ENCODE measurements at regions not wholly inside any gene's neighbourhood (a gene's known extent, or its start where the extent isn't known, plus 50 kb on each side); places are given as distances from the start of the nearest gene placed in this dataset.

- Histone ChIP-seq H3K27ac (no peak overlapping the region), H3K4me3 (no peak overlapping the region), H3K4me1 (0 out of 3 replicates have a peak, but pooled peaks cover 5% of the 10 kb centered on the region), H3K9me3 (no peaks in the 10 kb centered on the region), H3K4me2 (peak overlapping the region; percentile 37)
- no peak for DNase-seq (ENCODE audit: low read depth in 1 of 2, low spot score in 1 of 2)
- POLR2A ChIA-PET, result no interaction called here
- peak; percentile 48 to 50; a peak in 1 of 6 replicates for ATAC-seq
- CTCF ChIA-PET, result interaction anchor here (1.3 kb wide), 1 partner anchor 10 kb away, joined by 5 read pairs; no protein-coding TSS in a partner anchor
- no peak for TF ChIP-seq NR3C1 (IDR thresholded peaks at IDR 0.05)
- no peak for TF ChIP-seq RFX5 (IDR thresholded peaks at IDR 0.05)
- no peak for TF ChIP-seq EP300 (IDR thresholded peaks at IDR 0.05)
- TF ChIP-seq MAFK (IDR thresholded peaks at IDR 0.05; ENCODE audit: partially characterized antibody), result no peak
- no peak for TF ChIP-seq KDM5A (IDR thresholded peaks at IDR 0.05)
- TF ChIP-seq SMC3 (IDR thresholded peaks at IDR 0.05), result no peak
- TF ChIP-seq HOXB13 (CRISPR knock-in tag; IDR thresholded peaks at IDR 0.05; ENCODE audit: low read depth), result no peak
- TF ChIP-seq EHMT2 (IDR thresholded peaks at IDR 0.05; ENCODE audit: low read depth), result no peak
- no peak for TF ChIP-seq CBX2 (IDR thresholded peaks at IDR 0.05; ENCODE audit: borderline replicate concordance, low read depth)
- no peak for TF ChIP-seq HOXB5 (CRISPR knock-in tag; IDR thresholded peaks at IDR 0.05)
- no peak for TF ChIP-seq ESRRA (IDR thresholded peaks at IDR 0.05; ENCODE audit: borderline replicate concordance, low read length)
- 6% methylated on average over 7 of the region's 7 CpGs for WGBS (ENCODE audit: missing lambda C conversion rate)
- no peak for FAIRE-seq
These were observed 159.0 kb upstream of the GALNT2 start for GRCh38 chr1:229907884-229908638.

- WGBS (ENCODE audit: missing lambda C conversion rate), result 41% methylated on average over 4 of the region's 4 CpGs
- H3K4me1 ChIP-seq, result 0 out of 3 replicates have a peak, but pooled peaks cover 5% of the 10 kb centered on the region
- POLR2A ChIA-PET, result no interaction called here
- CTCF ChIA-PET, result interaction anchor here (1.3 kb wide), 1 partner anchor 10 kb away, joined by 5 read pairs; no protein-coding TSS in a partner anchor
- no peak for DNase-seq (ENCODE audit: low read depth in 1 of 2, low spot score in 1 of 2)
- FAIRE-seq, result no peak
- H3K9me3 ChIP-seq, result no peaks in the 10 kb centered on the region
- H3K27ac ChIP-seq, result no peak overlapping the region
- TF ChIP-seq REST (IDR thresholded peaks at IDR 0.05) (no peak), ZSCAN20 (CRISPR knock-in tag; IDR thresholded peaks at IDR 0.05) (no peak), BCL3 (IDR thresholded peaks at IDR 0.05) (no peak), RARB (CRISPR knock-in tag; IDR thresholded peaks at IDR 0.05) (no peak), CBX2 (IDR thresholded peaks at IDR 0.05; ENCODE audit: borderline replicate concordance, low read depth) (no peak), RNF2 (IDR thresholded peaks at IDR 0.05; ENCODE audit: borderline replicate concordance, low read depth) (no peak), POLR2A (IDR thresholded peaks at IDR 0.05; ENCODE audit: low read length) (no peak), RFX5 (IDR thresholded peaks at IDR 0.05) (no peak), JUN (IDR thresholded peaks at IDR 0.05) (no peak), CBX8 (IDR thresholded peaks at IDR 0.05) (no peak)
- TF ChIP-seq, protein P1, sequence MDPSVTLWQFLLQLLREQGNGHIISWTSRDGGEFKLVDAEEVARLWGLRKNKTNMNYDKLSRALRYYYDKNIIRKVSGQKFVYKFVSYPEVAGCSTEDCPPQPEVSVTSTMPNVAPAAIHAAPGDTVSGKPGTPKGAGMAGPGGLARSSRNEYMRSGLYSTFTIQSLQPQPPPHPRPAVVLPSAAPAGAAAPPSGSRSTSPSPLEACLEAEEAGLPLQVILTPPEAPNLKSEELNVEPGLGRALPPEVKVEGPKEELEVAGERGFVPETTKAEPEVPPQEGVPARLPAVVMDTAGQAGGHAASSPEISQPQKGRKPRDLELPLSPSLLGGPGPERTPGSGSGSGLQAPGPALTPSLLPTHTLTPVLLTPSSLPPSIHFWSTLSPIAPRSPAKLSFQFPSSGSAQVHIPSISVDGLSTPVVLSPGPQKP (IDR thresholded peaks at IDR 0.05; ENCODE audit: low read depth, low read length), result no peak
- TF ChIP-seq, protein P2, sequence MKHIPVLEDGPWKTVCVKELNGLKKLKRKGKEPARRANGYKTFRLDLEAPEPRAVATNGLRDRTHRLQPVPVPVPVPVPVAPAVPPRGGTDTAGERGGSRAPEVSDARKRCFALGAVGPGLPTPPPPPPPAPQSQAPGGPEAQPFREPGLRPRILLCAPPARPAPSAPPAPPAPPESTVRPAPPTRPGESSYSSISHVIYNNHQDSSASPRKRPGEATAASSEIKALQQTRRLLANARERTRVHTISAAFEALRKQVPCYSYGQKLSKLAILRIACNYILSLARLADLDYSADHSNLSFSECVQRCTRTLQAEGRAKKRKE (CRISPR knock-in tag; IDR thresholded peaks at IDR 0.05; ENCODE audit: low read depth), result no peak
- TF ChIP-seq, protein P3, sequence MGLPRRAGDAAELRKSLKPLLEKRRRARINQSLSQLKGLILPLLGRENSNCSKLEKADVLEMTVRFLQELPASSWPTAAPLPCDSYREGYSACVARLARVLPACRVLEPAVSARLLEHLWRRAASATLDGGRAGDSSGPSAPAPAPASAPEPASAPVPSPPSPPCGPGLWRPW (IDR thresholded peaks at IDR 0.05), result no peak
- ATAC-seq, result no peak
- no peak overlapping the region for H3K4me2 ChIP-seq
- no peak overlapping the region for H3K4me3 ChIP-seq
These were observed 158.3 kb upstream of the GALNT2 start for GRCh38 chr1:229908689-229909088.
